HG03520 (cell line): ENCODE measurements at regions not wholly inside any gene's neighbourhood (a gene's known extent, or its start where the extent isn't known, plus 50 kb on each side); places are given as distances from the start of the nearest gene placed in this dataset.
"Not testable (repeated sequence)": the region's sequence is repeated elsewhere in the genome, so short reads cannot be mapped to it uniquely, and the experiment has no call there.

Experiments
- ATAC-seq: cut with Tn5 transposase; IDR thresholded peaks from one replicate; pipeline ENCODE4 v1.9.1; 2021; ENCODE audit warnings: mild to moderate bottlenecking, moderate library complexity; ENCODE audit not compliant: unreplicated experiment

DNA sequence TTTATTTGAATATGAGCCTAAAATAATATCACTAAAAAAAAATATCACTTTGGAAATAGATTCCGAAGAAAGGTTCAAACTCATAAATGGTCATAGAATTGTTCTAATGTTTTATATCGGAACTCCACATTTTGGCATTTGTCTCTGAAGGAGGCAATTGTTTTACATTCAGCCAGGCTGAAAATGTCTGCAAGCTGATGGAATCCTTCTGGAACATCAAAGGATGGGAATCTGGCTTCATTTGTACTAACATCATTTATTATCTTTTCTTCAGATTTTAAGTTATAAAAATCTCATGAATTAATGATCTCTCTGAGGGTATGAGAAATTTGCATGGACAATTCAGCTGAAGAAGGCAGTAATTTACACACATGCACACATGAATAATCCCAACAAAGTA is 251.4 kb upstream of the RGMA start:
- ATAC-seq, result no peak

- ATAC-seq, result no peak
Measured at GRCh38 chr15:93333796-93334195, 244.8 kb upstream of the RGMA start.

DNA sequence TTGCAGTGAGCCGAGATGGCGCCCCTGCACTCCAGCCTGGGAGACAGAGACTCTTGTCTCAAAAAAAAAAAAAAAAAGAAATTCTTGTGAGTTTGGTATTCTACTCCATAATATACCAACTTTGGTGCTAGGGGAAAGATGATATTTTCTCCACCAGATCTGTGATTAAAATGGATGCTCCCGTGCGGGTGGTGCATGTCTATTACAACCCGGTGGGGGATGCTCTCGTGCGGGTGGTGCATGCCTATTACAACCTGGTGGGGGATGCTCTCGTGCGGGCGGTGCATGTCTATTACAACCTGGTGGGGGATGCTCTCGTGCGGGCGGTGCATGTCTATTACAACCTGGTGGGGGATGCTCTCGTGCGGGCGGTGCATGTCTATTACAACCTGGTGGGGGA is 244.1 kb upstream of the RGMA start:
- not testable (repeated sequence) for ATAC-seq

GRCh38 chr15:93332168-93332553 is 243.2 kb upstream of the RGMA start:
- no peak for ATAC-seq

- ATAC-seq, result no peak
Measured at GRCh38 chr15:93331545-93332167, 242.6 kb upstream of the RGMA start.

- no peak for ATAC-seq
Measured at GRCh38 chr15:93330912-93331544, 242.0 kb upstream of the RGMA start.

DNA sequence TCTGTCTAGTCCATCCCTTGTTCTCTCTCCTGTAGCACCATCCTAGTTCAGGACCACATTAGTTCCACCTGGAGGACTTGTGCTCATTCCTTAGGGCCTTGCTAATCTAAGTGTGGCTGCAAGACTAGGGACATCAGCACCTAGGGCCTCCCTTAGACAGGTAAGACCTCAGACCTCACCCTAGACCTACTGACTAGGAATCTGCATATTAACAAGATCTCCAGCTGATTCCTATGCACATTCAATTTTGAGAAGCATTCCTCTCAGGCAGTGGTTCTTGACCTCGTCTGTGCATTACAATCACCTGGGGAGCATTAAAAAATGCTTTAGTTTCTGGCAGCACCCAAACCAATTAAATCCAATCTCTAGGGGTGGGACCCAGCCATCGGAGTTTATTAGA is 238.4 kb upstream of the RGMA start:
- ATAC-seq, result no peak

DNA sequence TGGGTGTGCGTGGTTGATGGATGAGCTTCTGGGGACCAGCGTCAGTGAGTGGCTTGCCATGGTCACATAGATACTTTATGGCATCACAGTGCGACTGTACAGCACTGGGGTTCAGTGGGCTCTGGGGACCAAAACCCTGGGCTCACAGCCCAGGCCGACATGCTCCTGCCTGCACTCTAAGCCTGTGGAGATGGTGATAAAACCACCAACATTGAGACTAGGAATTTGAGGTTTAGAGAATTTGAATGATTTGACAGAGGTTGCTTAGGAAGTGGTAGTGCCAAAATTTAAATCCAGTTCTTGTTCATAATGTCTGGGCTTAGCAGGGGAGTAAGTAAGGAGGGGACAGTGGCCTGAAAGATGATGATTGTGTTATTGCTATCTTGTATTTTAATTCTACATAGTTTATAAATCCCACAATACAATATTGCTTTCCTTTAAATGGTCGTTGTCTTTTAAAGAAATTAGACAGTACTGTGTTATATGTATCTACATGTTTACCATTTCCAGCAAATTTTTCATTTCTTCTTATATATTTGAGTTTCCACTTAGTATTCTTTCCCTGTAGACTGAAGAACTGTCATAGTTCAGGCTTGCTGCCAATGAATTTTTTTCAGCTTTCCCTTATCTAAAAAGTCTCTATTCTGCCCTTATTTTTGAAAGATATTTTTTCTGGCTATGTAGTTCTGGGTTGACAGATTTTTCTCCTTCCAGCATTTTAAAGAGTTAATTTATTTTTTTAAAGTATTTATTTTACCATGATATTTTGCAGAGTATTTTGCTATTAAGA is 235.4 kb upstream of the RGMA start:
- no peak for ATAC-seq

- no peak for ATAC-seq
Measured at GRCh38 chr15:93321881-93322282, 232.9 kb upstream of the RGMA start.

DNA sequence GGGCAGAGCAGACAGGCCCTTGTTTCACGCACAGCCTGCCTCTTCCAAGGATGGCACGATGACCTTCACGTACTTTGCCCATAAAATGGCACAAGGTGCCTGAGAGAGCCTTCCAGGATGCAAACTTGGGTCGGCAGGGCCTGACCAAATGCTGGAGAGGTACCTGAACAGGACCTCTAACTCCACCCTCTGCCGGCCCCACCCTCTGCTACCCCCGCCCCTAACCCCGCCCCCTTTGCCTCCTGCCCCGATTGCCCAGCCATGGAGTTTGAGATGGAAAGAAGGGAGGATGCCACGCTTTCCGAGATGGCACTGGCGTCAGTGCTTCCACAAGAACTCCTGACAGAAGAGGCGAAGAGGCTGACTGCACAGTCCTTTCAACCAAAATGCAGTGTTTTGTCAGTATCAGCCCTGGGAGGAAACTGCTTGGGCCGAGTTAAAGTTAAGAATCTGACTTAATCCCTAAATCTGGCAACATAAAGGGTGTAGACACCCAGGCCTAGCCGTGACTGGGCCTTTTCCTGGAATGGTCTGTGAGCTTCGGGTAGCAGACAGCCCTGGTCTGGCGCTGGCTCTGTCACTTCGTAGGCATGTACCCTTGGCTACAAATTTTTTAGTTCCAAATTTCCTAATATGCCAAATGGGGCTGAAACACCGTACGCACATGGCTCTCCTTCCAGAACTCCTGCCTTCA is 230.3 kb upstream of the RGMA start:
- no peak for ATAC-seq

- no peak for ATAC-seq
Measured at GRCh38 chr15:93317772-93318171, 228.8 kb upstream of the RGMA start.

DNA sequence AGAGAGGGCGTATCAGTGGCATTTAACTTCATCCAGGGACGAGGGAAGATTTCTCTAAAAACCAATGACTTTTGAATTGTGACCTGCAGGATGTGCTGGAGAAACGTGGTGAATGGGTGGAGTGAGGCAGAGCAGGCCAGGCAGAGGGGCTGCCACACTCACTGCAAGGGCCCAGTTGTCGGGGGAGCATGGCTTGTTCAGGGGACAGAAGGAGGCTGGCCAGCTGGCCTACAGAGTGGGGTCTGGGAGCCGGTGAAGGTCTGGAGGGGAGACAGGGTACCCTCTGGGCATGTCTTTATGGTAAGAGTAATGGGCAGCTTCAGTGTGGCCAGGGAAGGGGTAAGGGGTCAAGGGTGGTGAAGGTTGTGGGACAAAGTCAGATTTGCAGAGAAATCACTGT is 225.2 kb upstream of the RGMA start:
- ATAC-seq, result no peak

- ATAC-seq, result no peak
Measured at GRCh38 chr15:93312891-93313486, 224.0 kb upstream of the RGMA start.

DNA sequence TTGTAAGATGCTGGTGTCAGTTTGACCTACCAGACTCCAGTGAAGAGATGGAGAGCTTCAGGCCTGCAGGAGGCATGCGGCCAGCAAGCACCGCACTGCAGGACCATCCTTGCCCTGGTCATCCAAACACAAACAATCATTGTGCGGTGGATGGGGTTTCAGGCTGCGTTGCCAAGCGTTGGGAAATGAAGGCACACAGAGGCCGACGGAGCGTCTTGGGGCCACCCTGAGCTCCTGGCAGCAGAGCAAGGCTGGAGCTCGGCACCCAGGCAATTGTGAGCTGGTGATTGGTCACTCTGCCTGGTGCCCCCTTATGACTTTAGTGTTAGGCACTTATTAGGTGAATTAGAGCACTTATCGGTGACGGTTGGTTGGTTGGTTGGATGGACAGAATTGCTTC is 222.6 kb upstream of the RGMA start:
- no peak for ATAC-seq

- ATAC-seq, result no peak
Measured at GRCh38 chr15:93308026-93308690, 219.1 kb upstream of the RGMA start.

- no peak for ATAC-seq
Measured at GRCh38 chr15:93307513-93307912, 218.5 kb upstream of the RGMA start.

DNA sequence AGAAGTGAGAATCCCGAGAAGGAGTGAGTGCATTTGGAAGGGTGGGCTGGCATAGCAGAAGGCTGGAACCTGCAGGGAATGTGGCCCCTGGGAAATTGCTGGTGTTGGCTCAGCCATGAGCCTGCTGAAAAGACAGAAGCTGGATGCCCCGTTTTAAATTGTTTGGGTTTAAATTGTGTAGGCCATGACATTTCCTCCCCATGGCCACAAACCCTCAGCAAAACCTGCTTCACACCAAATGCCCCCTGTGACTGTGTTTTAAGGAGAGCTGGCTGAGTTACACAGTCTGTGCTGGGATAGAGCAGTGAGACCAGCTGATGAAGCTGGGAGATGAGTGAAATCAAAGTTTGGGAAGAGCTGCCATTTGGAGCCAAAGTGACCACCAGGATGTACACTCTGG is 216.3 kb upstream of the RGMA start:
- no peak for ATAC-seq

GRCh38 chr15:93302080-93302765 is 213.2 kb upstream of the RGMA start:
- ATAC-seq, result no peak

GRCh38 chr15:93300796-93301195 is 211.8 kb upstream of the RGMA start:
- ATAC-seq, result no peak

GRCh38 chr15:93299675-93300074 is 210.7 kb upstream of the RGMA start:
- no peak for ATAC-seq
